NCI-H510A (cell line): ENCODE measurements at regions not wholly inside any gene's neighbourhood (a gene's known extent, or its start where the extent isn't known, plus 50 kb on each side); places are given as distances from the start of the nearest gene placed in this dataset.
"Not testable (repeated sequence)": the region's sequence is repeated elsewhere in the genome, so short reads cannot be mapped to it uniquely, and the experiment has no call there.

Source experiments
- DNase-seq: peaks from one replicate; lab custom pipeline; 2025; lab: John Stamatoyannopoulos, UW

GRCh38 chr7:112678626-112679025, 111.6 kb downstream of the TMEM168 start:
- no peak for DNase-seq

- DNase-seq, result not testable (repeated sequence)
Observed at GRCh38 chr7:112689466-112690177, 100.6 kb downstream of the TMEM168 start.

DNA sequence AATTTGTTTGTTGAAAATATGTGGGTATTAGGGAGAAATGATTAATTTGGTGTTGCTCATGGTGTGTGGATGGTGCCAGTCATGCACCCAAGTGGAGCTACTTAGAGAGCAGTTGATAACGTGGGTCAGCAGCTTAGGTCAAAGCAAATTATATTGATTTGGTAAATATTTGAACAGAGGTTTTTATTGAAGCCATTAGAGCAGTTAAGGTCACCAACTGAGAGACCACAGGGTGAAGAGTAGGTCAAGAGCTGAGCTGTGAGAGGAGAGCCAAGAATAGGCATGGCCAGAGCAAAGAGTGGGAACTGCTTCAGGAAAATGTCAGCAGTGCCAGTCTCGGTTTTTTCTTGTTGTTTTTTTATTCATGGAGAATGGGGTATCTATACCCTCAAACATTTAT, 97.9 kb downstream of the TMEM168 start:
- no peak for DNase-seq

- not testable (repeated sequence) for DNase-seq
Observed at GRCh38 chr7:112697211-112697610, 93.0 kb downstream of the TMEM168 start.

DNA sequence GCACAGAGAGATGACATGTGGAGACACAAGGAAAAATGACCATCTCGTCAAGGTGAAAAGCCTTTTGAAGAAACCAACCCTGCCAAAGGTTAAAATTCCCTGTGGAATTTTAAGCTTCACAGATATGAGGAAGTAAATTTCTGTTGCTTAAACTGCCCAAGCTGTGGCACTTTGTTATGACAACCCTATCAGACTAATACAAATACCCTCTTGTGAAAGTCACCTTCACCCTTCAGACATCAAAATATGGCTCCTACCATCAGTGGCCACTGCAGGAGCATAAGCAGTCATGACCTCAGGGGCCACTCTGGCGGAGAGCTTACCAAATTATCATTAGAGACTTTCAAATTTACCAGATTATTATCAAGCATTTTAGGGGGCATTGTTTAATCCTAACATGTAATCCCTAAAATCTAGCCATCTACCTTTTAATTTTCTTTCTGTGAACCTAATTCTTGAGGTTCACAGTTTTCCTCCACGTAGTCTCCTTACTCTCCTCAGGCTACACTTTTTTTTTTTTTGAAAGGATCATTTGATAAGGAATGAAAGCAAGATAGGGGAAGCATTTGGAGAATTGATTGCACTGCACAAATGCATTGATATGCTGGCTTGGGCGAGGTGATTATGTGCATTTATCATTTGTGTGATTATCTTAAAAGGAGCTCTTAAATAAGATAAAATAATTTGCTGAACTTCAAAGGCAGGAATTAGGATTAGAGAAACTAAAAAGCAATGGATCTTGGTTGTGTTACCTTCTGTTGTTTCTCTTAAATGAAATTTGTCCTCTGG, 90.3 kb downstream of the TMEM168 start:
- DNase-seq, result no peak

DNA sequence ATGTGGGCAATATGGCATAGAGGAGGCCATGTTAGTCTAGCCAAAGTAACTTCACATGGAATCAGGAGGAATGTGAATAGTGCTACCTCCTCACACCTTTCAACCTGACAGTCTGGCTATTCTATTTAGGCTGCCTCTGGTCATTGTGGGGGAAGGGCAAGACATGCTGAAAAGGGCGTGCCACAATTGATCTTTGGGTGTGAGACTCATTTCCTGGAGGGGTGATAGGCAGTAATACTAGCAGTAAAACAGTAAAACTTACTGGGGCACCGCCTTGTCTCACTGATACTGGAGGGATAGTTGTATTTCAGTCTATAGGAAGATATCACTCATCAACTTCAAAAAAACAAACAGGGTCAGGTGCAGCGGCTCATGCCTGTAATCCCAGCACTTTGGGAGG, 88.7 kb downstream of the TMEM168 start:
- DNase-seq, result no peak

GRCh38 chr7:112707655-112708054, 82.5 kb downstream of the TMEM168 start:
- no peak for DNase-seq

DNA sequence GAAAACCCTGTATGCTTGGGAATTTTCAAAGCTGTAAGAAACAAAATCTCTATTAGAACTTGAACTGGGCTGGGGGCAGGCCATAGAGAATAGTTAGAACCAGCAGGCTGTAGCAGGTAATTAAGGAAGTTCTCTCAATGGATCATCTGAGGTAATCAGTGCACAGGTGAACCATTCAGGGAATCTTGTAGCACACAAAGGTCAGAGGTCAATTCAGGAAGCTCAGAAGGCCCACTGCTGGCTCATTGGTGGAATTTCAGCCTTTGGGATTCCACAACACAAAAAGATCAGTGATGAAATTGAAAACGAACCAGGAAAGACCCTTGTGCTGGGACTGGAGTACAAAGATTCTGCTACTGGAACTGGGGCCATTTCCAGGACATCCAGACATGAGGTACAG, 82.0 kb downstream of the TMEM168 start:
- DNase-seq, result no peak
